GM23248 (cell line): ENCODE measurements at regions not wholly inside any gene's neighbourhood (a gene's known extent, or its start where the extent isn't known, plus 50 kb on each side); places are given as distances from the start of the nearest gene placed in this dataset.

Source experiments
- DNase-seq: peaks from one replicate; pipeline ENCODE4 v3.0.0-alpha.2; 2015
- H2AFZ ChIP-seq: fragments of 200-600 bp; sonication (generic); 2 replicates; pipeline ENCODE4 v1.6.1; 2016; ENCODE audit warnings: antibody characterized with exemption
- H3F3A ChIP-seq: fragments of 200-600 bp; sonication (generic); 2 replicates; pipeline ENCODE4 v1.6.1; 2016; ENCODE audit warnings: mild to moderate bottlenecking, antibody characterized with exemption, mixed run types; ENCODE audit not compliant: insufficient read depth
- H3K27ac ChIP-seq: fragments of 200-600 bp; sonication (generic); 2 replicates; pipeline ENCODE4 v1.5.1; 2016; ENCODE audit warnings: mild to moderate bottlenecking
- H3K27me3 ChIP-seq: fragments of 200-600 bp; sonication (generic); replicated peaks from 2 replicates; pipeline ENCODE4 v1.6.1; 2016; ENCODE audit warnings: mild to moderate bottlenecking; ENCODE audit not compliant: insufficient read depth
- H3K36me3 ChIP-seq: fragments of 200-600 bp; sonication (generic); 2 replicates; pipeline ENCODE4 v1.6.1; 2016; ENCODE audit warnings: low read depth, mild to moderate bottlenecking
- H3K4me1 ChIP-seq: fragments of 200-600 bp; sonication (generic); 2 replicates; pipeline ENCODE4 v1.6.1; 2016; ENCODE audit warnings: mild to moderate bottlenecking; ENCODE audit not compliant: insufficient read depth
- H3K4me2 ChIP-seq: fragments of 200-600 bp; sonication (generic); one replicate; pipeline ENCODE4 v1.6.1; 2016; ENCODE audit warnings: mild to moderate bottlenecking; ENCODE audit not compliant: unreplicated experiment
- H3K4me3 ChIP-seq: fragments of 200-600 bp; sonication (generic); 2 replicates; pipeline ENCODE4 v1.5.1; 2016; ENCODE audit warnings: mild to moderate bottlenecking
- H3K79me2 ChIP-seq: fragments of 200-600 bp; sonication (generic); 2 replicates; pipeline ENCODE4 v1.6.1; 2016; ENCODE audit warnings: mild to moderate bottlenecking; ENCODE audit not compliant: insufficient read depth
- H3K9ac ChIP-seq: fragments of 200-600 bp; sonication (generic); 2 replicates; pipeline ENCODE4 v1.6.1; 2016; ENCODE audit warnings: mild to moderate bottlenecking
- H3K9me2 ChIP-seq: fragments of 200-600 bp; sonication (generic); 2 replicates; pipeline ENCODE4 v1.6.1; 2016; ENCODE audit warnings: mixed run types, mild to moderate bottlenecking, moderate library complexity; ENCODE audit not compliant: insufficient read depth
- H3K9me3 ChIP-seq: fragments of 200-600 bp; sonication (generic); one replicate; pipeline ENCODE4 v1.6.1; 2017; ENCODE audit warnings: low read depth
- H4K20me1 ChIP-seq: fragments of 200-600 bp; sonication (generic); 2 replicates; pipeline ENCODE4 v1.6.0; 2016; ENCODE audit not compliant: insufficient read depth
- EZH2 ChIP-seq: fragments of 200-600 bp; sonication (generic); IDR thresholded peaks from 2 replicates; pipeline ENCODE4 v1.6.1; 2018; ENCODE audit warnings: antibody characterized with exemption, mild to moderate bottlenecking; ENCODE audit not compliant: insufficient read depth, poor library complexity, severe bottlenecking
- EZH2phosphoT487 ChIP-seq: fragments of 200-600 bp; sonication (generic); IDR thresholded peaks from 2 replicates; pipeline ENCODE4 v1.6.1; 2018; ENCODE audit warnings: antibody characterized with exemption, moderate library complexity, mild to moderate bottlenecking, low read depth; ENCODE audit not compliant: insufficient read depth
- WGBS, 2 experiments: methylation state at CpG; one replicate each; pipeline ENCODE4 v1.1.6; 2015 to 2017; ENCODE audit warnings: low lambda C conversion rate in 2 of 2, low coverage in 1 of 2; ENCODE audit errors: missing lambda C conversion rate in 2 of 2; 5-methylcytosine and 5-hydroxymethylcytosine counted together
- in situ Hi-C: fragments of 300-500 bp; cut with MboI; formaldehyde crosslinking; loops from 2 replicates; pipeline ENCODE4 v1.15.0; 2020

- no peak overlapping the region for H2AFZ ChIP-seq
- no peak for TF ChIP-seq EZH2phosphoT487
- TF ChIP-seq EZH2: no peak
These were observed 649.9 kb upstream of the ADARB2 start for GRCh38 chr10:2387261-2387660.

GRCh38 chr10:2380218-2380617, 642.9 kb upstream of the ADARB2 start:
- Histone ChIP-seq H3K4me2 (no peak overlapping the region), H3K27ac (no peak overlapping the region), H4K20me1 (no peaks in the 10 kb centered on the region), H2AFZ (no peak overlapping the region), H3K9ac (no peak overlapping the region), H3K36me3 (no peaks in the 10 kb centered on the region), H3K4me1 (no peaks in the 10 kb centered on the region), H3K27me3 (no peaks in the 10 kb centered on the region), H3K9me3 (no peaks in the 10 kb centered on the region), H3K4me3 (no peak overlapping the region), H3K79me2 (no peaks in the 10 kb centered on the region), H3K9me2 (no peaks in the 10 kb centered on the region), H3F3A (no peaks in the 10 kb centered on the region)
- no peak for DNase-seq
- TF ChIP-seq EZH2phosphoT487 (no peak), EZH2 (no peak)
- 29 to 39% methylated on average over 8 of the region's 8 CpGs for WGBS, 2 experiments
- in situ Hi-C loops: no loop called here

More at GRCh38 chr10:2387261-2387660, 649.9 kb upstream of the ADARB2 start:
- Histone ChIP-seq H4K20me1 (no peaks in the 10 kb centered on the region), H3K36me3 (no peaks in the 10 kb centered on the region), H3K4me1 (no peaks in the 10 kb centered on the region), H3K27ac (no peak overlapping the region), H3K79me2 (no peaks in the 10 kb centered on the region), H3K4me2 (no peak overlapping the region), H3K27me3 (no peaks in the 10 kb centered on the region), H3F3A (no peaks in the 10 kb centered on the region), H3K9me3 (no peaks in the 10 kb centered on the region), H3K9me2 (no peaks in the 10 kb centered on the region), H3K4me3 (no peak overlapping the region), H3K9ac (no peak overlapping the region)
- no peak for DNase-seq
- in situ Hi-C loops: no loop called here
- 31 to 34% methylated on average over 8 of the region's 8 CpGs for WGBS, 2 experiments

GRCh38 chr10:2367083-2367482, 629.8 kb upstream of the ADARB2 start:
- Histone ChIP-seq H2AFZ (no peak overlapping the region), H3K4me2 (no peak overlapping the region), H3K9me3 (no peaks in the 10 kb centered on the region), H3K9ac (no peak overlapping the region), H3F3A (no peaks in the 10 kb centered on the region), H3K4me3 (no peak overlapping the region), H3K4me1 (no peaks in the 10 kb centered on the region), H3K79me2 (no peaks in the 10 kb centered on the region), H3K27ac (no peak overlapping the region), H3K27me3 (no peaks in the 10 kb centered on the region), H3K36me3 (no peaks in the 10 kb centered on the region), H3K9me2 (no peaks in the 10 kb centered on the region), H4K20me1 (no peaks in the 10 kb centered on the region)
- TF ChIP-seq EZH2: no peak
- no peak for TF ChIP-seq EZH2phosphoT487
- 25 to 33% methylated on average over 5 of the region's 5 CpGs for WGBS, 2 experiments
- no peak for DNase-seq
- in situ Hi-C loops: no loop called here

GRCh38 chr10:2366264-2366931, 629.1 kb upstream of the ADARB2 start:
- in situ Hi-C loops: no loop called here
- Histone ChIP-seq H3K4me3 (no peak overlapping the region), H3K36me3 (no peaks in the 10 kb centered on the region), H2AFZ (no peak overlapping the region), H3K4me1 (no peaks in the 10 kb centered on the region), H3F3A (no peaks in the 10 kb centered on the region), H3K9me2 (no peaks in the 10 kb centered on the region), H4K20me1 (no peaks in the 10 kb centered on the region), H3K27ac (no peak overlapping the region), H3K4me2 (no peak overlapping the region), H3K79me2 (no peaks in the 10 kb centered on the region), H3K9ac (no peak overlapping the region), H3K9me3 (no peaks in the 10 kb centered on the region), H3K27me3 (no peaks in the 10 kb centered on the region)
- no peak for DNase-seq
- TF ChIP-seq EZH2 (no peak), EZH2phosphoT487 (no peak)

- Histone ChIP-seq H3K27me3 (no peaks in the 10 kb centered on the region), H3K36me3 (no peaks in the 10 kb centered on the region), H4K20me1 (no peaks in the 10 kb centered on the region), H2AFZ (no peak overlapping the region), H3K4me3 (no peak overlapping the region), H3K4me1 (no peaks in the 10 kb centered on the region), H3K9me2 (no peaks in the 10 kb centered on the region), H3K4me2 (no peak overlapping the region), H3K79me2 (no peaks in the 10 kb centered on the region), H3F3A (no peaks in the 10 kb centered on the region), H3K9me3 (no peaks in the 10 kb centered on the region), H3K27ac (no peak overlapping the region), H3K9ac (no peak overlapping the region)
- TF ChIP-seq EZH2 (no peak), EZH2phosphoT487 (no peak)
- in situ Hi-C loops: no loop called here
- DNase-seq: no peak
- 37 to 60% methylated on average over 7 of the region's 7 CpGs for WGBS, 2 experiments
These were observed 625.0 kb upstream of the ADARB2 start for GRCh38 chr10:2362331-2362730.
